Right lobe of liver (tissue), 6 donors: ENCODE measurements at regions not wholly inside any gene's neighbourhood (a gene's known extent, or its start where the extent isn't known, plus 50 kb on each side); places are given as distances from the start of the nearest gene placed in this dataset.

Experiments
- ATAC-seq, 4 donors: fragments of 200-7000 bp; cut with Tn5 transposase; one replicate each; pipeline ENCODE4 v1.9.1; 2020; ENCODE audit warnings: mild to moderate bottlenecking in 4 of 4, moderate library complexity in 4 of 4
- DNase-seq, 3 donors: peaks; one replicate each; pipeline ENCODE4 v3.0.0-alpha.2; 2020
- H3K27ac ChIP-seq, 3 donors: fragments of 200-600 bp; one replicate each; pipeline ENCODE4 v1.8.0; 2022
- H3K27me3 ChIP-seq, 2 donors: fragments of 200-600 bp; one replicate each; pipeline ENCODE4 v1.8.0; 2022
- H3K36me3 ChIP-seq, 4 donors: fragments of 200-600 bp; sonication (generic) in 1 of 4; one replicate each; pipeline versions ENCODE4 v1.5.1 to v1.8.0; 2017 to 2022; ENCODE audit warnings: control low read depth in 1 of 4
- H3K4me1 ChIP-seq, 4 donors: fragments of 200-600 bp; sonication (generic) in 1 of 4; one replicate each; pipeline versions ENCODE4 v1.5.1 to v1.8.0; 2017 to 2022; ENCODE audit warnings: control low read depth in 1 of 4
- H3K4me3 ChIP-seq, 3 donors: fragments of 200-600 bp; one replicate each; pipeline ENCODE4 v1.8.0; 2022
- H3K9me3 ChIP-seq, 4 donors: fragments of 200-600 bp; sonication (generic) in 1 of 4; one replicate each; pipeline versions ENCODE4 v1.5.1 to v1.8.0; 2017 to 2022; ENCODE audit warnings: control low read depth in 1 of 4
- CTCF ChIP-seq, 4 donors: fragments of 200-600 bp in 3 of 4; fragments of 450-650 bp in 1 of 4; IDR thresholded peaks; one replicate each; pipeline versions ENCODE4 v1.5.1 to v1.8.0; 2016 to 2022; ENCODE audit warnings: antibody characterized with exemption in 4 of 4, mild to moderate bottlenecking in 2 of 4
- POLR2A ChIP-seq: fragments of 450-650 bp; IDR thresholded peaks from one replicate; pipeline ENCODE4 v1.6.1; 2017; ENCODE audit warnings: antibody characterized with exemption, mild to moderate bottlenecking
- WGBS: methylation state at CpG from one replicate; pipeline ENCODE4 v1.1.6; 2018; ENCODE audit warnings: low coverage, low lambda C conversion rate; ENCODE audit not compliant: insufficient coverage; ENCODE audit errors: missing lambda C conversion rate; 5-methylcytosine and 5-hydroxymethylcytosine counted together
- intact Hi-C, 2 donors: fragments of 100-400 bp; cut with DNase I; formaldehyde crosslinking; loops; one replicate each; pipeline versions ENCODE4 v1.11.2 to v1.14.1; 2022
- donor health status: DM: no; HTN: yes; CAD: no.
- donor health status: DM: no; HTN: no; CAD: no.
- donor health status: DM: no; HTN: no; CAD: no.
- donor health status: DM: no; HTN: yes; CAD: no.
- donor health status: DM: no; HTN: yes; CAD: no.

GRCh38 chr7:35467456-35467978 lies 213.6 kb upstream of the TBX20 start:
- ATAC-seq (no peak), DNase-seq (no peak)
- Histone ChIP-seq H3K36me3 (no peaks in the 10 kb centered on the region), H3K4me3 (no peak overlapping the region), H3K9me3 (no peaks in the 10 kb centered on the region), H3K27me3 (no peaks in the 10 kb centered on the region), H3K4me1 (no peaks in the 10 kb centered on the region), H3K27ac (no peak overlapping the region)
- intact Hi-C loops, result no loop called here
- no peak for TF ChIP-seq POLR2A
- TF ChIP-seq CTCF (IDR thresholded peaks at IDR 0.05), result no peak
- 63% methylated on average over 3 of the region's 3 CpGs for WGBS

GRCh38 chr7:35465791-35466336 lies 212.0 kb upstream of the TBX20 start:
- WGBS, result 55% methylated on average over 12 of the region's 18 CpGs
- intact Hi-C loops, result no loop called here
- Histone ChIP-seq H3K36me3 (no peaks in the 10 kb centered on the region), H3K4me3 (no peak overlapping the region), H3K27ac (no peak overlapping the region), H3K4me1 (no peaks in the 10 kb centered on the region), H3K27me3 (no peaks in the 10 kb centered on the region), H3K9me3 (no peaks in the 10 kb centered on the region)
- TF ChIP-seq POLR2A (no peak), CTCF (IDR thresholded peaks at IDR 0.05) (no peak)
- DNase-seq (no peak), ATAC-seq (no peak)

GRCh38 chr7:35463751-35464150 lies 209.9 kb upstream of the TBX20 start:
- WGBS, result 63% methylated on average over 4 of the region's 4 CpGs
- TF ChIP-seq POLR2A (no peak), CTCF (IDR thresholded peaks at IDR 0.05) (no peak)
- Histone ChIP-seq H3K36me3 (no peaks in the 10 kb centered on the region), H3K27me3 (no peaks in the 10 kb centered on the region), H3K4me1 (no peaks in the 10 kb centered on the region), H3K27ac (no peak overlapping the region), H3K4me3 (no peak overlapping the region), H3K9me3 (no peaks in the 10 kb centered on the region)
- intact Hi-C loops, result no loop called here
- DNase-seq (no peak), ATAC-seq (no peak)

GRCh38 chr7:35463176-35463700 lies 209.3 kb upstream of the TBX20 start:
- ATAC-seq (no peak), DNase-seq (no peak)
- Histone ChIP-seq H3K36me3 (no peaks in the 10 kb centered on the region), H3K9me3 (no peaks in the 10 kb centered on the region), H3K4me1 (no peaks in the 10 kb centered on the region), H3K4me3 (no peak overlapping the region), H3K27ac (no peak overlapping the region), H3K27me3 (no peaks in the 10 kb centered on the region)
- intact Hi-C loops, result no loop called here
- WGBS, result 62% methylated on average over 3 of the region's 3 CpGs
- no peak for TF ChIP-seq CTCF (IDR thresholded peaks at IDR 0.05)
- no peak for TF ChIP-seq POLR2A
